GM21423 (cell line): ENCODE measurements at regions not wholly inside any gene's neighbourhood (a gene's known extent, or its start where the extent isn't known, plus 50 kb on each side); places are given as distances from the start of the nearest gene placed in this dataset.
"Not testable (repeated sequence)": the region's sequence is repeated elsewhere in the genome, so short reads cannot be mapped to it uniquely, and the experiment has no call there.

Source experiments
- ATAC-seq: cut with Tn5 transposase; IDR thresholded peaks from one replicate; pipeline ENCODE4 v1.9.1; 2021; ENCODE audit warnings: mild to moderate bottlenecking, moderate library complexity; ENCODE audit not compliant: unreplicated experiment

DNA sequence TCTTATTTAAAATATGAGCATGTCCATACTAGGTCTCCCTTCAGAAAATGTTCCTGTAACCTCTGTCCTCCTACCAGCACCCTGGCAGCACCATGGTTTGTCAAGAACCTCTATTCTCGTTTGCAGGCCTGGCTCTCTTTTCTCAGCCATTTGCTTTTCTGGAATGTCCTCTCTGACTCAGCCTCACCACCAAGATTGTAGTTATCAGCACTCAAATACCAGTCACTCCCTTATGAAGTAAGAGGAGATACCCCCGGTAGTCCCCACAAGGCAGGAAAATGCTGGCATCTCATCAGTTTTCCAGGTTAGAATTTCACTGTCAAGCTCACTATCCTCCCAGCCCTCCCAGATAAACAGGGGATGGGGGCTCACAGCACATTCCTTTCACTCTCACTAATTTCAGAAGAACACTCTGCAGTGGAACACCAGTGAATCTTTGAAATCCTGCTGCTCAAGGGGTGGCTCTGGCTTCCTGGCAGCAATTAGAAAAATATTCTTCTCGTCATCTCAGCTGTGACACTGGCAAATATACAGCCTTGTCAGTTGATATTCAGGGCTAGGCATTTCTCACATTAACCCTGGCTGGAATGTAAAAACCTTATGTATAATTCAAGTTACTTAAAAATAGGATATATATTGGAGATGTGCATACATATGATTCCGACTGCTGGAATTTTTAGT, 129.2 kb downstream of the TBX18 start:
- no peak for ATAC-seq

DNA sequence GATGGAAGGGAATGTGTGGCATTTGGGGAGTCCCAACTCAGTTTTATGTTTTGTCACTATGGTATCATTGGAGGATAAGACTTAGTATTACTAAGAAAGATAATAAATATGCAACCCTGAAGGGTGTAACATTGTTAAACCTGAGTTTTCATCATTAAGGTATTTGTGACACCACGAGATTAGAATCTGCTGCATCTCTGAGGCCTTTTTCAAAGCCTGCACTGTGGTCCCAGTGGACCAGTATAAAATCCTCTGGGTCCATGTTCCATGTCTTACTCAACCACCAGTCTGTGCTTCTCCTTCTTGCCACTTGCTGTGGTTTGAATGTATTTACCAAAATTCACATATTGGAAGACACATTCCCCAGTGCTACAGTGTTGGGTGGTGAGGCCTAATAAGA, 130.6 kb downstream of the TBX18 start:
- no peak for ATAC-seq

- ATAC-seq = not testable (repeated sequence)
Measured at GRCh38 chr6:84626527-84626926, 137.9 kb downstream of the TBX18 start.

DNA sequence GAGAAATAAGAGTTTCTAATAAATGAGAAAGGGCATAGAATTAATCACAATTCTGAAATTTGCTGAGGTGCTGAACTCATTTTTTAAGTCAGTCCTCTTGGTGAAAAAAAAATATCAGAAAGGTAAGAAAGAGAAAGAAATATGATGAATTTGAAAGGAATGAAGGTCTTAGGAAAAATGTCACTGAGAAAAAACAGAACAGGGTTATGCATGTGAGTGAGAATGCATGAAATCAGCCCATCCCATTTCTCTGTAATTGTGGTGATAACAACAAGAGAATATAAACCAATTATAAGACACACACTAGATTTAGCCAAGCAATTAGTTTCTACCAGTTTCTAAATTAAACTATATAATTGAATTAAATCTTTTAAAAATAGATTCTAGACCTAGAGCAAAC, 138.9 kb downstream of the TBX18 start:
- no peak for ATAC-seq

GRCh38 chr6:84623956-84624680, 140.3 kb downstream of the TBX18 start:
- ATAC-seq = no peak

DNA sequence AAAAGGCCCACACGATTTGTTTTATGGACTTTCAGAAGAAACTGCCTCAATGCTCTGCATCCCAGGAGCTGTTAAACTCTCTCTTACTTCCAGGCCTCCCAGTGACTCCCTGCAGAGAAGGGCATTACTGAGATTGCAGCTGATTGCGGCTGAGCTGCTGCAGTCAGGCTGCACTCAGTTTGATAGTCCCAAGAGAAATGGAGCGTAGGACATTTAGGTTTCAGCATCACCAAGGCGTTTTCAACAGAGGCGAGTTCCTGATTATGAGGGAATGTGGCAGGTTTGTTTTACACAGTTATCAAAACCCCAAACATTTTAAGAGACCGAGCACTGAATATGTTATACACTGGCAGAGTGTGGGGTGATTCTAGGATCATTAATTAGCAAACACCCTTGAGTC, 145.6 kb downstream of the TBX18 start:
- ATAC-seq = no peak

GRCh38 chr6:84618046-84618752, 146.2 kb downstream of the TBX18 start:
- no peak for ATAC-seq

GRCh38 chr6:84615987-84616386, 148.4 kb downstream of the TBX18 start:
- no peak for ATAC-seq

DNA sequence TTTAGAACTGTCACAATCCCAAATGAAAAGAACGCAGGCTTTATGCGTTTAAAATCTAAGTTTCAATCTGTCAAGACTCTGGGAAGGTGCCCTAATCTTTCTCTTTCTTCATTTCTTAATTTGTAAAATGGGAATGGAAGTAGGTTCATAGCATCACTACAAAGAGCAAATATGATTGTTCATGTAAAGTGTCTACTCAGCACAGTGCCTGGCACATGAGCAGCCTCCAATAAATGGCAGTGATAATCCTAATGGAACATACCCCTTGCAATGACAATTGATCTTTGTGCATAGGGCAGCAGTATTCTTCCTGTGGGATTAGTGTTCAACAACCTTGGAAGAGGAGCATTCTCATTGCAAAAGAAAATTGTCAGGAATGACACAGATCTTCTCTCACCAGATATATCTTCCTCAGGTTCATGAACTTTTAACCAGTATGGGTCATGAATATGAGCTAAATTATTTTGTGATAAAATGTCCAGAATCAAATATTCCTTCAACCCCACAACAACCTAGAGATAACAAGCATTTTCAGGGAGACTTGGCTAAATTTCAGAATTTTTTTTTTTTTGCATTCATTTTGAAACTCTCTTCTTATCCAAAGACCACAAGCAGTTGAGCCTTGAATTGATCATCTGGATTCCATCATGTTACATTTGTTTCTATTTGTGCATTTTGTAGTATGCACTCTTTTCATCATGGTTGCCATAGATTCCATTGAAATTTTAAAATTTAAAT, 149.1 kb downstream of the TBX18 start:
- ATAC-seq = no peak

DNA sequence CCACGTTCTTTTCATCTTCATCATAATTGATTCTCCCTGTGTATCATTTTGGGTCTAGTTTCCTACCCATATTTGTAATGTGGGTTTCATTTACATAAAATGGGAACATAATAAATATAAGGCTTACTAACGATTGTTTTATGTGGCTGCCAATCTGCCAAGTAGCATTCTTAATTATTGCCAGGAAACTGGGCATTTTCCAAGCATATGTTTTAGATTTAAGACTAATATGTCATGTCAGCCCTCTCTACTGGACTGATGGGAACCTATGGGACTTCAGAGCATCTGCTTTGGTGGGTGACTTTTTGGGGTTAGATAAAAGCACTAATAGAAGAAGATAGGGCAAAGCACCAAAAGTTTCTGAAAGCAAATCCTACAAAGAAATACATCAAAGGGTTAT, 157.5 kb downstream of the TBX18 start:
- ATAC-seq = no peak

GRCh38 chr6:84605298-84605697, 159.1 kb downstream of the TBX18 start:
- no peak for ATAC-seq

DNA sequence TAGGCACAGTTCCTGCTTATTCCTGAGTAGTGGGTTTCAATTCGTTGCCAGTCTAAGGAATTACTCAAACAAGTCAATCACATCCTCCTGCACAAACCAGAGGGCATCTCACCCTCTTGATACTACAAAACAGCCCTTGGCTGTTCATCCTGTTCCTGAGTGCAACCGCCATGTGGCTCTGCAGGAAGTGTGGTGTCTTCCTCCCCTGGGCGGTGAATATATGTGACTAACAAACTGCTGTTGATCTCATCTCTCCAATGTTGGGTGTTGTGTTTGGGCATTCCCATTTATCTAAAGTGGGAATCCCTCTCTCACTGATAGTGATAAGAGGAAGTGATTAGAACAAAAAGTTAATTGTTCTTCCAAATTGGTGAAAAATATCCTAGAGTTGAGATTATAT, 163.0 kb downstream of the TBX18 start:
- no peak for ATAC-seq

- ATAC-seq = no peak
Measured at GRCh38 chr6:84599991-84600390, 164.4 kb downstream of the TBX18 start.

- ATAC-seq = no peak
Measured at GRCh38 chr6:84597238-84597875, 167.0 kb downstream of the TBX18 start.

GRCh38 chr6:84596488-84596887, 167.9 kb downstream of the TBX18 start:
- ATAC-seq = no peak

DNA sequence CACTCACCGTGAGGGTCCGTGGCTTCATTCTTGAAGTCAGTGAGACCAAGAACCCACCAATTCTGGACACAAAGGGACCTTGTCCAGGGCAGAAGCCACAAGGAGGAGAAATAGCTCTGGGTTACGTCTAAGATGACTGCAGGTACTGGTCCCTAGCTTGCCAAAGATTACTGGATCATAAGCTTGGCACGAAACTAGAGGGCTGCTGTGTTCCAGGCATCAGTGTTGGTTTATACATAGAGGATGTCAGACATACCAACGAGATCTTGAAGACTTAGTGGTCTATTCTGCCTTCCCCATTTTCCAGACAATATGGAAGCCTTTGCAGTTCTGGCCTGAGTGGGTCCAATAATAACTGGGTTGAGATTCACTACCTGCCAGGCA, 175.7 kb downstream of the TBX18 start:
- no peak for ATAC-seq

GRCh38 chr6:84587994-84588696, 176.3 kb downstream of the TBX18 start:
- ATAC-seq = not testable (repeated sequence)

- ATAC-seq = not testable (repeated sequence)
Measured at GRCh38 chr6:84587202-84587940, 177.0 kb downstream of the TBX18 start.

DNA sequence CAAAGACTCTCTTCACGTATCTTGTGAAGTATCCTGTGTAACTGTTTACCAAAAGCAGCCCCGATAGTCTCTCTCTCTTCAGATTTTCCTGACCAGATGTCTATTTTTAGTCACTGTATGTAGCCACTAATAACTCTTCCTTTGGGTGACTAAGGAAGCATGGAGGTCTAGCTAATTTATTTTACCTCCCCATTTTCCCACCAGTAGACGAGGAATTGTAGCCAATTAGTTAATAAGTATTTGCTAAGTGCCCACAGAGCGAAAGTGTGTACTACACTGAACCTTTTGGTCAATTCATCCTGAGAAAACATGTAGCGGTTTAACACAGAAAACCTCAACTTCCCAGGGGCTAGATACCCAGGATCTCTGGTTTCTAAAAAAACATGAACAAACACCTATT, 180.6 kb downstream of the TBX18 start:
- ATAC-seq = no peak

- ATAC-seq = no peak
Measured at GRCh38 chr6:84582997-84583396, 181.4 kb downstream of the TBX18 start.
